ENCODE measurements at regions not wholly inside any gene's neighbourhood (a gene's known extent, or its start where the extent isn't known, plus 50 kb on each side); places are given as distances from the start of the nearest gene placed in this dataset.

GRCh38 chr5:145493435-145493834, 341.7 kb downstream of the PRELID2 start:
- TF ChIP-seq CTCF (IDR thresholded peaks at IDR 0.05) (no peak), FOSL2 (IDR thresholded peaks at IDR 0.05) (no peak), FOSL2 (CRISPR knock-in tag; IDR thresholded peaks at IDR 0.05) (no peak)

Data from A549 (cell line).